GM13976 (cell line): ENCODE measurements at regions not wholly inside any gene's neighbourhood (a gene's known extent, or its start where the extent isn't known, plus 50 kb on each side); places are given as distances from the start of the nearest gene placed in this dataset.

Source experiments
- DNase-seq: peaks from one replicate; pipeline ENCODE4 v3.0.0; 2012; ENCODE audit warnings: low spot score
- in situ Hi-C: fragments of 300-500 bp; cut with MboI; formaldehyde crosslinking; loops from one replicate; pipeline ENCODE4 v1.12.0; 2022; ENCODE audit warnings: low sequenced_read_pairs, mixed read lengths, inconsistent platforms; ENCODE audit not compliant: unreplicated experiment
- TF ChIP-seq, protein P1 (sequence below): IDR thresholded peaks from 2 replicates; pipeline ENCODE4 v1.5.1; 2012; ENCODE audit warnings: borderline replicate concordance, mild to moderate bottlenecking; ENCODE audit not compliant: insufficient read depth; ENCODE audit errors: extremely low read depth, missing control alignments, control extremely low read depth

- DNase-seq = no peak
- in situ Hi-C loops = no loop called here
- TF ChIP-seq, protein P1, sequence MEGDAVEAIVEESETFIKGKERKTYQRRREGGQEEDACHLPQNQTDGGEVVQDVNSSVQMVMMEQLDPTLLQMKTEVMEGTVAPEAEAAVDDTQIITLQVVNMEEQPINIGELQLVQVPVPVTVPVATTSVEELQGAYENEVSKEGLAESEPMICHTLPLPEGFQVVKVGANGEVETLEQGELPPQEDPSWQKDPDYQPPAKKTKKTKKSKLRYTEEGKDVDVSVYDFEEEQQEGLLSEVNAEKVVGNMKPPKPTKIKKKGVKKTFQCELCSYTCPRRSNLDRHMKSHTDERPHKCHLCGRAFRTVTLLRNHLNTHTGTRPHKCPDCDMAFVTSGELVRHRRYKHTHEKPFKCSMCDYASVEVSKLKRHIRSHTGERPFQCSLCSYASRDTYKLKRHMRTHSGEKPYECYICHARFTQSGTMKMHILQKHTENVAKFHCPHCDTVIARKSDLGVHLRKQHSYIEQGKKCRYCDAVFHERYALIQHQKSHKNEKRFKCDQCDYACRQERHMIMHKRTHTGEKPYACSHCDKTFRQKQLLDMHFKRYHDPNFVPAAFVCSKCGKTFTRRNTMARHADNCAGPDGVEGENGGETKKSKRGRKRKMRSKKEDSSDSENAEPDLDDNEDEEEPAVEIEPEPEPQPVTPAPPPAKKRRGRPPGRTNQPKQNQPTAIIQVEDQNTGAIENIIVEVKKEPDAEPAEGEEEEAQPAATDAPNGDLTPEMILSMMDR = no peak
Measured at GRCh38 chr20:12860619-12861247, 148.0 kb upstream of the SPTLC3 start.

DNA sequence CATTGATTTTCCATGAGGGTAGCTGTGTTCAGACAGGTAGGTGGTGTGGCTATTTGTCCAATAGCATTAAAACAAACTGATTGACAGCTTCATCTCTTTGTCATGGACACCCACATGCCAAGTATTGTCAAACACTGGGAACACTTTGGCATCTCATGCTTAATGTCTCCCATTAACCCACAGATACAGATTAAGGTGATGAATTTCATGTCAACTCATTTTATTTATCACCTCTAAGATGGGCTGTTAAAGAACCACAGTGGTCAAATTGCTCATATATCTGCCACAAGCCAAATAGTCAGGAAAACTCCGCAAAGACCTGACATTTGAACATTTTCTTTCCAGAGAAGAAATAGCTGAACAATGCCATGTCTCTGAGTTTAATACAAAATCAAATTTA lies 139.1 kb upstream of the SPTLC3 start:
- in situ Hi-C loops = no loop called here
- TF ChIP-seq, protein P1 = no peak
- DNase-seq = no peak

DNA sequence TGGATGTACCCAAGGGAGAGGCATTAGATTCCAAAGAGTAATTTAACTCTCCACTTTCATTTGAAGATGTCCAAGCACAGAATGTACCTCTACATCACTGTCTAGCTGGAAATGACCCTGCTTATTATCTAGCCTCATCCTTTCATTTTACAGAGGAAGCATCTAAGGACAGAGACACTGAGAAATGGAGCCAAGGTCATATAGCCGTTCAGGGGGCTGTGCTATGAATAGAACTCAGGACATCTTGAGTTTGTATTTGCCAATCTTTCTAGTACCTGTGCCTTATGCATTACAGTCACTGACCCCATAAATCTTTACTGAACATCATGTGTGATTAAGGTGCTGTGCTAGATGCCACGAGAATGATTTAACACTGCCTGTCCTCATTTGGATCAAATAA lies 138.2 kb upstream of the SPTLC3 start:
- no peak for DNase-seq
- in situ Hi-C loops = no loop called here
- TF ChIP-seq, protein P1 = no peak

DNA sequence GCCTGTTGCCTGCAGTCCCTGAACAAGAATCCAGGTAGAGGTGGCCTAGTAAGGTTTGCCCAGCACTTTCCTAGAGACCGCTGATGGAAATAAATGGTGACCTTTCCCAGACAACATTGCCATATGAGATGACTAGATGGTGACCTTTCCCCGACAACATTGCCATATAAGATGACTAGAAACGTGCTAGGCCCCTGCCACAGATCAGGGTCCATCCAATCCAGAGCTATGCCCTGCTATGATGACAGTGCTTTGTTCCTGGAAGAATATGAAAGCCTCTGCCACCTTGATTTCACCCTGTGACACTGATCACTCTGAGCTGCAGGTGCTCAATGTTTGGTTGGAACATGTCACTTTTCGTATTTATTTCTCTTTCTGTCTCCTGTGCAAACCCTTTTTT lies 133.8 kb upstream of the SPTLC3 start:
- DNase-seq = no peak
- TF ChIP-seq, protein P1 = no peak
- in situ Hi-C loops = no loop called here

DNA sequence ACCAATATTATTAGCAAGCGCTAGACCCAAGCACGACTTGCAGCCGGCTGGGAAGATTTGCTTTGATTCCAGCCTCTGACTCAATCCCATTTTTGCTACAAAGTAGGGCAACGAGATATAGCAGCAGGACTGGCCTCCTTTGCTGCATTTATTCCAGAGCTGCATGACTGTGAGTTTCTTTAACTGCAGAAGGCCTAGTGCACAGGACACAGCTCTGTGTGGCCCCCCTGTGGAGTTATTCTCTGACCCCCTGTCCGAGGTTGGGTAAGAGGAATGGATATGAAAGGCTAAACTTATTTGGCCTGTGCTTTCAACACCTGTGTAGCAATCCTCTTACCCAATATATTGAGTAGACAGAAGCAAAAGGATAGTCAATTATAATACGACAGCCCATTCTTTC lies 133.3 kb upstream of the SPTLC3 start:
- TF ChIP-seq, protein P1 = no peak
- DNase-seq = no peak
- in situ Hi-C loops = no loop called here

GRCh38 chr20:12882832-12883506 lies 125.8 kb upstream of the SPTLC3 start:
- no peak for DNase-seq
- TF ChIP-seq, protein P1 = no peak
- in situ Hi-C loops = no loop called here
